ENCODE measurements at regions not wholly inside any gene's neighbourhood (a gene's known extent, or its start where the extent isn't known, plus 50 kb on each side); places are given as distances from the start of the nearest gene placed in this dataset.

DNA sequence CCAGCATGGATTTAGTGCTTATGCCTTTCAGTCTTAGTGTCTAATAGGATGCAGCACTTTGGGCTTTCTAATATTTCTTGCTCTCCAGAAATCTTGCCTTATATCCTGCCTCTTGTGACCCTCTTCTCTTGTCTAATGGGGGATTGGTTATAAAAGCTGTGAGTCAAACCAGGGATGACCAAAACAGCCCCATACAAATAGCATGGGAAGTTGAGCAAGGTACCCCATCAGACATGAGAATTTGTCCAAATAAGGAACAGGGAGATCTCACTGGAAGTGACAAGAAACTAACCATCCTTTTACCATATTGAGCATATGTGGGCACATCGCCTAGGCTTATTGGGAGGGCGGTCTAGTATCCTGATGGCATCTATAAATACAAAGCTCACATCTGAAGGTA lies 78.8 kb upstream of the BZW1 start:
- TF ChIP-seq EZH2phosphoT487 (IDR thresholded peaks at IDR 0.05; ENCODE audit: insufficient read depth, low read depth) (no peak), EZH2 (IDR thresholded peaks at IDR 0.05; ENCODE audit: insufficient read depth, poor library complexity, severe bottlenecking) (no peak)

Data from GM23248 (cell line).